ENCODE measurements at regions not wholly inside any gene's neighbourhood (a gene's known extent, or its start where the extent isn't known, plus 50 kb on each side); places are given as distances from the start of the nearest gene placed in this dataset.

DNA sequence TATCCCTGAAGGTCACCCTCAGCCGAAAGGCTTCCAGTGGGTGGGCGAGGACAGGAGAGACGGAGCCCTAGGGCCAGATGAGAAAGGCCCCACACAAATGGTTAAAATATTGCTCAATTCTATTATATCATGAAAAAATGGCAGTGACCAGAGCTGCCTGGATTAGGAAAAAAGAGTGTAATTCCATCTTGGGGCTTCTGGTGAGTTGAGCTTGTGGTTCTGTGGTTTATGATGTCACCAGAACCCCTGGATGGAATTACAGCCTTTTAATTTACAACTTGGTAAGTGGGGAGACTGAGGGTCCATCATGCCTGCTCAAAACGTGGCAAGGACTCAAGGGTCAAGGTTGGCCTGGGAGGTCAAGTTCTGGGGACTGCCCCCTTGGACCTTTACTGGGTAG lies 55.5 kb upstream of the STC2 start:
- Mint-ChIP-seq H3K4me3 (no peak overlapping the region), H3K4me1 (ENCODE audit: unreplicated experiment) (no peaks in the 10 kb centered on the region), H3K27me3 (peaks cover 15% of the 10 kb centered on the region), H3K27ac (no peak overlapping the region), H3K9me3 (no peaks in the 10 kb centered on the region), H3K36me3 (no peaks in the 10 kb centered on the region)
- TF ChIP-seq, protein P1, sequence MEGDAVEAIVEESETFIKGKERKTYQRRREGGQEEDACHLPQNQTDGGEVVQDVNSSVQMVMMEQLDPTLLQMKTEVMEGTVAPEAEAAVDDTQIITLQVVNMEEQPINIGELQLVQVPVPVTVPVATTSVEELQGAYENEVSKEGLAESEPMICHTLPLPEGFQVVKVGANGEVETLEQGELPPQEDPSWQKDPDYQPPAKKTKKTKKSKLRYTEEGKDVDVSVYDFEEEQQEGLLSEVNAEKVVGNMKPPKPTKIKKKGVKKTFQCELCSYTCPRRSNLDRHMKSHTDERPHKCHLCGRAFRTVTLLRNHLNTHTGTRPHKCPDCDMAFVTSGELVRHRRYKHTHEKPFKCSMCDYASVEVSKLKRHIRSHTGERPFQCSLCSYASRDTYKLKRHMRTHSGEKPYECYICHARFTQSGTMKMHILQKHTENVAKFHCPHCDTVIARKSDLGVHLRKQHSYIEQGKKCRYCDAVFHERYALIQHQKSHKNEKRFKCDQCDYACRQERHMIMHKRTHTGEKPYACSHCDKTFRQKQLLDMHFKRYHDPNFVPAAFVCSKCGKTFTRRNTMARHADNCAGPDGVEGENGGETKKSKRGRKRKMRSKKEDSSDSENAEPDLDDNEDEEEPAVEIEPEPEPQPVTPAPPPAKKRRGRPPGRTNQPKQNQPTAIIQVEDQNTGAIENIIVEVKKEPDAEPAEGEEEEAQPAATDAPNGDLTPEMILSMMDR (conservative IDR thresholded peaks at IDR 0.05) = no peak
- DNase-seq (ENCODE audit: extremely low spot score, unreplicated experiment) = no peak

DNA sequence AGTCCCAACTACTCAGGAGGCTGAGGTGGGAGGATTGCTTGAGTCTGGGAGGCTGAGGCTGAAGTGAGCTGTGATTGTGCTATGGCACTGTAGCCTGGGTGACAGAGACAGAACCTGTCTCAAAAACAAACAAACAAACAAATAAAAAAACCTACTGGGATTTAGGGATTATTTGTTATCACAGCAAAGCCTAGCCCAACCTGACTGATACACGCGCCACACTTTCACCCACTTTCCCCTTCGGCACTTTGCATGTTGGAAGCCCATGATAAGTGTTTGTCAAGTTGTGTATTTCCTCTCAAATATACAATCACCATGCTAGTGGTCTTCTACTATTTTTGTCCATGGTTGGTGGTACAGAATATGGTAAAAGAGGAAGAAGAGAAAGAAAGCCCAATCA lies 50.5 kb upstream of the STC2 start:
- H3K9me3 Mint-ChIP-seq = no peaks in the 10 kb centered on the region
- H3K36me3 Mint-ChIP-seq = no peaks in the 10 kb centered on the region
- peaks cover 17% of the 10 kb centered on the region for H3K27me3 Mint-ChIP-seq
- no peak overlapping the region for H3K4me3 Mint-ChIP-seq
- no peak for DNase-seq (ENCODE audit: extremely low spot score, unreplicated experiment)
- no peaks in the 10 kb centered on the region for H3K4me1 Mint-ChIP-seq (ENCODE audit: unreplicated experiment)
- TF ChIP-seq, protein P1 (conservative IDR thresholded peaks at IDR 0.05) = no peak
- no peak overlapping the region for H3K27ac Mint-ChIP-seq

Measured in type B pancreatic cell (in vitro differentiated cells).